GM12872 (cell line): ENCODE measurements at regions not wholly inside any gene's neighbourhood (a gene's known extent, or its start where the extent isn't known, plus 50 kb on each side); places are given as distances from the start of the nearest gene placed in this dataset.

Experiments used
- TF ChIP-seq, protein P1 (sequence below): IDR thresholded peaks from 3 replicates; pipeline ENCODE4 v1.5.1; 2011; ENCODE audit warnings: low read depth, mild to moderate bottlenecking, low read length, moderate library complexity; ENCODE audit not compliant: insufficient read depth

DNA sequence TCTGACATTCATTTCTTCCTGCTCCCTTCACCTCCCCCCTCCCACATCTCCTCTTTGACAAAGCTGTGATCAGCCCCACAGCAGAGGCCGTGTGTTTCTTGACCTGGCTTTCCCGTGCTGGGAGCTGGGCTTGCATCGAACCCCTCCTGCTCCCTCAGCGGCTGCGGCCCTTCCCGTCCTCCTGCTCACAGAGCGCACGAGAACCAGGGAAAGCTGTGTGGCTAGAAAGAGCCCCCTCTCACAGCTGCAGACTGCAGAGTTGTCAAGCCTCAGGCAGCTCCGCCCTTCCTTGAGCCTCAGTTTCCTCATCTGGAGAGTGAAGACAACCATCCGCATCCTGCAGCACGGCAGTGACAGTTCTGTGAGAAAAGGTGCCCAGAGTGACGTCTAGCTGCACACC is 65.7 kb upstream of the GLI2 start:
- TF ChIP-seq, protein P1, sequence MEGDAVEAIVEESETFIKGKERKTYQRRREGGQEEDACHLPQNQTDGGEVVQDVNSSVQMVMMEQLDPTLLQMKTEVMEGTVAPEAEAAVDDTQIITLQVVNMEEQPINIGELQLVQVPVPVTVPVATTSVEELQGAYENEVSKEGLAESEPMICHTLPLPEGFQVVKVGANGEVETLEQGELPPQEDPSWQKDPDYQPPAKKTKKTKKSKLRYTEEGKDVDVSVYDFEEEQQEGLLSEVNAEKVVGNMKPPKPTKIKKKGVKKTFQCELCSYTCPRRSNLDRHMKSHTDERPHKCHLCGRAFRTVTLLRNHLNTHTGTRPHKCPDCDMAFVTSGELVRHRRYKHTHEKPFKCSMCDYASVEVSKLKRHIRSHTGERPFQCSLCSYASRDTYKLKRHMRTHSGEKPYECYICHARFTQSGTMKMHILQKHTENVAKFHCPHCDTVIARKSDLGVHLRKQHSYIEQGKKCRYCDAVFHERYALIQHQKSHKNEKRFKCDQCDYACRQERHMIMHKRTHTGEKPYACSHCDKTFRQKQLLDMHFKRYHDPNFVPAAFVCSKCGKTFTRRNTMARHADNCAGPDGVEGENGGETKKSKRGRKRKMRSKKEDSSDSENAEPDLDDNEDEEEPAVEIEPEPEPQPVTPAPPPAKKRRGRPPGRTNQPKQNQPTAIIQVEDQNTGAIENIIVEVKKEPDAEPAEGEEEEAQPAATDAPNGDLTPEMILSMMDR = no peak

DNA sequence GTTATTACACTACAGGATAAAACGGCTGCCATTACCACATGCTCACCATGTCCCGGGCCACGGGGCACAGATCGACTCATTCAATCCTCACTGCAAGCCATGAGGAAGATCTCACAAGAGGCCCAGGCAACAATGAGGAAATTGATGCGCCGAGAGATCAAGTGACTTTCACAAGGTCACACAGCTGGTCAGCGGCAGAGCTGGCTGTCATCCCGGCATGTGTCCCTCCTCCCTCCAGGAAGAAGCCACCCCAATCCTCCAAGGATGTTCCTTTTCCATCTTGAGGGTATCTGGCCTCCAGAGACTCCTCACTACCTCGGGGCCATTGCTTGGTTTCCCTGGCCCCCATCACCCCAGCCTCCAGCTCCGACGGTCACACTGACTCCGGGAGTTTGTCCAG is 65.3 kb upstream of the GLI2 start:
- TF ChIP-seq, protein P1 = no peak

DNA sequence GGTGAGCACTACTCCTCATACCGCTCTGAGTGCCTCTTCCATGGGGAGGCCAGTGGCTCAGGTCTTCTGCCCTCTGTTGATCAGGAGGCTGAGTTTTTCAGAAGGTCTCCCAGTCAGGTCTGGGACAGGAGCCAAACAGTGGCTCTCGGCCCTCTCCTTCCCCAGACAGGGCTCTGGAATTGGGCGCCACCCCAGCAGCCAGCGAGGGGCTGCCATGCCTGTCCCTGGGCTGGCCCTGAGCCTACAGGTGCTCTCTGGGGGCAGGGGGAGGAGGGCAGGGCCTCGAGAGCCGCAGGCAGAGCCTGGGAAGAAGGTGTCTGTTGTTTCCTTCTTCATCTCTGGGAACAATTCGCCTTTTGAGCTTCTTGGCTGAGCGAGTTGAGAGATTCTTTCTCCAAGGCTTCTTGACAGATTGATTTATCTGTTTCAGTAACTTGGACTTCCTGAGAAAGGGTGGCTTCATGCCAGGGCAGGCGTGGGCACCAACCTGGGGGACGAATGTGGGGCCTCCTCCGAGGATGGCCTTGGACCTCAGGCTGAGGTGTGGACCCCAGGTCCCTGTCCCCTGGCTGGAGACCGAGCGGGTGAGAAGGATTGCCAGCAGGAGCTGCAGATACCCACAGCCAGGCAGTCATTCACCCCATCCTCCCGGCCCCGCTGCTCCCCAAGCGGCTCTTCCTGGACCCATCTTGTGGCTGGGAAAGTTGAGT is 64.7 kb upstream of the GLI2 start:
- TF ChIP-seq, protein P1 = no peak

DNA sequence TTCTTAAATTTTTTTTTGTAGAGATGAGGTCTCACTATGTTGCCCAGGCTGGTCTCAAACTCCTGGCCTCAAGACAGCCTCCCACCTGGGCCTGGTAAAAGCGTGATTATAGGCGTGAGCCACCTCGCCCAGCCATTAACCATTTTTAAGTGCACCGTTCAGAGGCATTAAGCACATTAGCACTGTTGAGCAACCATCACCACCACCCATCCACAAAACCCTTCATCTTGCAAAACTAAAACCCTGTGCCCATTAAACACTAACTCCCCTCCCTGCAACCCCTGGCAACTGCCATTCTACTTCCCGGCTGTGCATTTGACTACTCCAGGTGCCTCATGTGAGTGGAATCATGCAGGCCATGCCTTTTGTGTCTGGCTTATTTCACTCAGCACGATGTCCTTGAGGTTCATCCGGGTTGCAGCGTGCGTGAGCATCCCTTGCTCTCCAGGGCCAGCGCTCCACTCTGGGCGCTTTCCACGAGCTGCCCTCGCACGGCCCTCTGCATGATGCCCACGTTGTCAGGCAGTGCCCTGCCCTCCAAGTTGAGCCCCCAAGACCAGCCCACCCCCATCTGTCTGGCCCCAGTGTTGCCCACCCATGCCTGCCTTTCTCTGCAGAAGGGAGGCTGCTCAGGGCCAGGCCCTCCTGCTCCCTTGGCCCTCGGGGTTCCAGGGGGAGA is 63.0 kb upstream of the GLI2 start:
- TF ChIP-seq, protein P1 = no peak

DNA sequence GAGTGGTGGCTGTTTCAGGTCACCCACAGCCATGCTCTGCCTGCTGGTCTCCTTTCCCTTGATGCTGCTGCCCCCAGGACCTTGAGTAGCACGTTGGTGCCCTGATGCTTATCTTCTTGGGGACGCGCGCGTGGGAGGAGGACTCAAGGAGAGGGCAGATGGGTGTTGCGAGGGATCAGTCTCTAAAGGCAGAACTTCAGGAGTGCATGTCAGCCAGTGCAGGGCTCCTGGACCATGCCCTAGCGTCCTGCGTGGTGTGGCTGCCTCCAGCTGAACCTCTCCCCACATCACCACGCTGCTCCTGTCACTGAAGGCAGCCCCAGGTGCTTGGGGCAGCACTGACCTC is 62.5 kb upstream of the GLI2 start:
- TF ChIP-seq, protein P1 = no peak

DNA sequence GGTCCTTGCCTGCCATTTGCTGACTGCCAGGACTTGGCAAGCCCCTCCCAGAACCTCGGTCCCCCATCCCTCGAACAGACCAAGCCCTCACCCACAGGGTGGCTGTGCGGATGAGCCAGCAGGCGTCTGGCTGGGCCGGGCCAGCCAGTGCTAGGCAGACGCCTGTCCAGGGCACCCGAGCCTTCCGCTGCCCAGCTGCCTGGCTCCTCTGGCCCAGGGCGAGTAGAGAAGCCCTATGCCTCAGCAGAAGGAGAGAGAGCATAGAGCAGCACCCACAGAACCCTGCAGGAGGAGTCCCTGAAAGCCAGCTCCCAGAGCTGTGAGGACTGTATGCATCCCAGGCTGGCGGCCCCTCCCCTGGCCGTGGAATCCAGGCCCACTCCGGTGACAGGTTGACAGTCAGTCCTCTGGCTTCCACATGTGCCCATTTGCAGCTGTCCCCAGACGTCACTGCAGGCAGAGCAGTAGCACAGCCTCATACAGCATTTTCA is 62.1 kb upstream of the GLI2 start:
- TF ChIP-seq, protein P1 = no peak

DNA sequence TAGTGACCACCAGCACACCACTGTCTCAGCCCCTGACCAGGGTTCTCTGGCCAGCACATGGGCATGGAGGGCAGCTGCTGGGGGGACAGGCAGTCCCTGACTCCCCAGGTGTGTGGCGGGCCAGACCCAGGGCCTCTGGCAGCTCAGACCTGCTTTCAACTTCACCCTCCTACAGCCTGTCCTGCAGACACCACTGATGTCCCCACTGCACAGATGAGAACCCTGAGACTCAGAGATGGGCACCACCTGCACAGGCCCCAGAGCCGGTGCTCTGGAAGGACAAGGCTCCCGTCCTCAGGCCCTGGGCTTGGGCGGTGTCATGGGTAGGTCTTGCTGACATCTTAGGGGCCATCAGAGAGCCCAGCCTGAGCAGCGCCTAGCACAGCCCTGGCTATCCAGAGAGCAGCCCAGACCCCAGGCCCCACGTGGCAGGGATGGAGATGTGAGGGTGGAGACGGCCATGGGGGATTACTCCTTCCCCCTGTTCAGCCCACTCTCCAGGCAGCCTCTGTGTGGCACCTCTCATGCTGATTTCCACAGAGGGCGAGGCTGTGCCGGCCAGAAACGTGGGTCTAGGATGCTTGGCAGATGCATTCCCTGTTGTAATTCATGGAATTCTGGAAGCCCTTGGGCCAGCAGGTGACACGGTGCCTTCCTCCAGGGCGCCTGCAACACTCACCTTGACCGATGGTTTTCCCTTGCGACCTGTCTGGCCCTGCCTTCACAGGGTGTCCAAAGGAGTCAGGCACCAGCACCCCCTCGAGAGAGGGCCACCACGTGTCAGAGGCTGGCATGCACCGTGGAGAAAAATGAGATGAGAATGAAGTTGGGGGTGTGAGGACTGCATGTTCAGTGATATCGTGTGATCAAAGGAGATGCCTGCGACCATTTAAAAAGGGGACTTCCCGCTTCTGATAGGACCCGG is 61.2 kb upstream of the GLI2 start:
- TF ChIP-seq, protein P1 = no peak
